ENCODE measurements at regions not wholly inside any gene's neighbourhood (a gene's known extent, or its start where the extent isn't known, plus 50 kb on each side); places are given as distances from the start of the nearest gene placed in this dataset.

- intact Hi-C loops (cut with DNase I), result no loop called here
- no peak for TF ChIP-seq CTCF (IDR thresholded peaks at IDR 0.05)
- 38 to 54% methylated on average over 9 of the region's 9 CpGs for WGBS, 2 donors
- H3K4me3 ChIP-seq, result no peak overlapping the region
- DNase-seq, result no peak
- ATAC-seq, result peak in 3 of 4 donors; percentile 21 to 36 (median 32)
- H3K4me1 ChIP-seq, result peaks cover 12 to 46% (median 38%) of the 10 kb centered on the region in 3 donors
- no peaks in the 10 kb centered on the region for H3K36me3 ChIP-seq
- H3K27ac ChIP-seq, result no peak overlapping the region
- H3K9me3 ChIP-seq, result no peaks in the 10 kb centered on the region
- FAIRE-seq, result no peak
- H3K27me3 ChIP-seq, result no peaks in the 10 kb centered on the region
These were observed 364.3 kb downstream of the RNF144A start for GRCh38 chr2:7281231-7282201.

DNA sequence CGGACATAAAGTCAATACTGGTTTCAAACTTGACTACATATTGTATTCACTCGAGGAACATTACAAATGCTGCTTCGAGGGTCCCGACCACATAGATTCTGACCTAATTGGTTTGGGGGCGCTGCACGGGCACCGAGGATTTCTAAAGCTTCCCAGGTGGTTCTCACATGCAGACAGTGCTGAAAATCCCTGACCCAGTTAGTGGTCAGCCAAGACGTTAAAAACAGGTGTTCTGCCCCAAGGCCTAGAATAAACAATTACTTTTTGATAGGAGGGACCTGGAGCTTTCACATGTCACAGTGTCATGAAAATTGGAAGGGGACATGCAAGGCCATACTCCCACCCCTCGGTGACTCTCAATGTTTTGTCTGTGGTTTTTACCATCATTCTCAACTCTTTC is 368.9 kb downstream of the RNF144A start:
- TF ChIP-seq CTCF (IDR thresholded peaks at IDR 0.05), result no peak
- intact Hi-C loops (cut with DNase I), result no loop called here
- DNase-seq (no peak), ATAC-seq (peak; percentile 39 to 82 (median 62)), FAIRE-seq (no peak)
- Histone ChIP-seq H3K27ac (peak overlapping the region in 1 of 4 donors; percentile 2), H3K27me3 (no peaks in the 10 kb centered on the region), H3K4me3 (no peak overlapping the region), H3K4me1 (peaks cover 4 to 12% (median 6%) of the 10 kb centered on the region in 3 donors), H3K36me3 (no peaks in the 10 kb centered on the region), H3K9me3 (no peaks in the 10 kb centered on the region)
- 48 to 57% methylated on average over 9 of the region's 9 CpGs for WGBS, 2 donors

DNA sequence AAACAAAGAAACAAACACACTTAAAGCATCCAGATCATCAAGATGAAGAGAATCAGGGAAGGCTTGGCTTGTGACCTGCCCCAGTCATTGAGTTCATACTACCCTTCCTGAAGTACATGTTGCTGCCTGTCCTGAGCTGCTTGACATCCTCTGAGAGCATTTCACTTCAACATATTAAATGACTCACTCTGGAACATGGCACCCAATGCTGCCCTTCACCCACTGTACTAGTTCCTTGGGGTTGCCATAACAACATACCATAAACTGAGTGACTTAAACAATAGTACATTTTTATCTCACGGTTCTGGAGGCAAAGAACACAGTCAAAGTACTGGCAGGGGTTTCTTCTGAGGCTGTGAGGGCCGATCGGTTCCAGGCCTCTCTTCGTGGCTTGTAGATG is 371.3 kb downstream of the RNF144A start:
- Histone ChIP-seq H3K4me3 (no peak overlapping the region), H3K27ac (no peak overlapping the region), H3K4me1 (peaks cover 4 to 12% (median 6%) of the 10 kb centered on the region in 3 donors), H3K27me3 (no peaks in the 10 kb centered on the region), H3K9me3 (no peaks in the 10 kb centered on the region), H3K36me3 (no peaks in the 10 kb centered on the region)
- TF ChIP-seq CTCF (IDR thresholded peaks at IDR 0.05), result no peak
- FAIRE-seq, result no peak
- 86 to 87% methylated on average over 4 of the region's 4 CpGs for WGBS, 2 donors
- intact Hi-C loops (cut with DNase I), result no loop called here
- no peak for DNase-seq
- peak in 3 of 4 donors; percentile 34 to 63 (median 43) for ATAC-seq

DNA sequence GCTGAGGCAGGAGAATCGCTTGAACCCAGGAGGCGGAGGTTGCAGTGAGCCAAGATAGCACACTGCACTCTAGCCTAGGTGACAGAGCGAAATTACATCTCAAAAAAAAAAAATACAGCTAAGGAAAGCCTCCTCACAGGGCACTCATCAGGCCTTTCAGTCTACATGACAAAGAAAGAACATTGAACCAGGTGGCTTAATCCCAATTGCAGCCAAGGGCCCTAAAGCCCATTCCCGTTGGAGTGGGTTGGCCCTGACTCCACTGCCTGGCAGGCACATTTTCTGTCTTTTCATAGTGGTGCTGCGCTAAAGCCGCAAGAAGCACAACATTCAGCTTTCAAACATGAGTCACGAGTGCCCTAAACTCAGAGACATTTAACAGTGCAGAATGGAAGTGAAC is 372.5 kb downstream of the RNF144A start:
- Histone ChIP-seq H3K4me3 (no peak overlapping the region), H3K27me3 (no peaks in the 10 kb centered on the region), H3K36me3 (no peaks in the 10 kb centered on the region), H3K9me3 (no peaks in the 10 kb centered on the region), H3K27ac (no peak overlapping the region), H3K4me1 (peaks cover 4 to 12% (median 6%) of the 10 kb centered on the region in 3 donors)
- intact Hi-C loops (cut with DNase I), result no loop called here
- TF ChIP-seq CTCF (IDR thresholded peaks at IDR 0.05), result no peak
- DNase-seq, result no peak
- WGBS, 2 donors, result 92 to 94% methylated on average over 7 of the region's 7 CpGs
- ATAC-seq, result no peak
- no peak for FAIRE-seq
